ENCODE measurements at regions not wholly inside any gene's neighbourhood (a gene's known extent, or its start where the extent isn't known, plus 50 kb on each side); places are given as distances from the start of the nearest gene placed in this dataset.

DNA sequence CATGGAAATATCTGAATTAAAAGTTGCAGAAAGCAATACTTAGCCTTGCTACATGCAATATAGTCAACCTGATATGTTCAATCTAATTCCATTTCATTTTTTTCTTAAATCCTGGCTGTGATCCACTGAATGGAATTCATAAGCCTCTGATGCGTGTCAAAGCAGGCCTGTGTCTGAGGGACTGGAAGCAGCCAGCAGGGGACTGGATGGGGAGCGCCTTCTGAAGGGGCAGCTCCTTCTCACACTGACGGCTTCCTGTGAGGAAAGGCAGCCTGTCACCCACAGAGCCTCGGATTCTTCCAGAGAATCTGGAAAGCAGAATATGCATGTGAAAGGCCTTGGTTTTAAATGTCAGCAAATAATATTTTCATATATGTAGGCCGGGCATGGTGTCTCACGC, 73.5 kb downstream of the KCNF1 start:
- no peak for DNase-seq (ENCODE audit: low read depth in 2 of 2)

DNA sequence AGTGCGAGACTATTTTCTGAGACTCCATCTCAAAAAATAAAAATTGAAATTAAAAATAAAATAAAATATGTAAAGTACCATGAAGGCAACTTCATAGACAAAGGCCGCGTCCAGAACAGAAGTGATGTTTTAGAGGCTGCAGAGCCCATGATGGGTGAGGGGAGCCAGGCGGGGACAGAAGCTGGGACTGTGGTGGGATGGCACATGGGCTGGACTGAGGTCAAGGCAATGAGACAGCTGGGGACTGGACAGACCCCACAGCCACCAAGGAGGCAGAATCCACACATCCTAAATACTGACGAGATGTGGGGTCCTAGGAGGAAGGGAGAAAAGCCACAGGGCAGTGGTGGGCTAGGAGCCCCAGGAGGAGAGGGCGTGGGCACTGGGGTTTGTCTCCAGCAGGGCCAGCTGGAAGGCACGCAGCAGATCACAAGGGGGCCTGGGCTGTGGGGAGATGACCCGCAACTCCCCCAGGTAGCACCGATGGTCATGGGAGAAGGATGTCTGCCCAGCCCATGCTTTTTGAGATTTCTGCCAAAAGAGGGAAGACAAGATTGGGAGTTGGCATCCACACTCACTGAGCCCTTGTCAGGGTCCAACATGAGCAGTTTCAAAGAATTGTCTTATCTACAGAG, 74.3 kb downstream of the KCNF1 start:
- DNase-seq (ENCODE audit: low read depth in 2 of 2) = no peak

DNA sequence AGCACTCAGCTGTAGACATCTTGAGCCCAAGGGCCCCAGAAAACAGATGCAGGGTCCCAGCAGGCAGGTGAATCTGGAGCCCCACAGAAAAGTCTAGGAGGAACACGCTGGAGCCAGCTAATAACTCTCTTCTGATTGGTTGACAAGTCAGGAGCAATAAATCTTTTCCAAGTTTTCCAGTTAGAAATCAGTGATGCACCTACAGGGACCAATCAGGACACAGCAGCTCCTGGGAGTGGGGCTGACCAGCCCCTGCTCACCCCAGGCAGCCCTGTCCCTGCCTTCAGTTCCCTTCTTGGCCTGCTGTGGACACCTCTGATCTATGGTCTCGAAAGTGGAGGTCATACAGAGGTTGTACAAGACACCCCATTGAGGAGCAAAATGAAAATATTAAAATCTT, 75.7 kb downstream of the KCNF1 start:
- no peak for DNase-seq (ENCODE audit: low read depth in 2 of 2)

DNA sequence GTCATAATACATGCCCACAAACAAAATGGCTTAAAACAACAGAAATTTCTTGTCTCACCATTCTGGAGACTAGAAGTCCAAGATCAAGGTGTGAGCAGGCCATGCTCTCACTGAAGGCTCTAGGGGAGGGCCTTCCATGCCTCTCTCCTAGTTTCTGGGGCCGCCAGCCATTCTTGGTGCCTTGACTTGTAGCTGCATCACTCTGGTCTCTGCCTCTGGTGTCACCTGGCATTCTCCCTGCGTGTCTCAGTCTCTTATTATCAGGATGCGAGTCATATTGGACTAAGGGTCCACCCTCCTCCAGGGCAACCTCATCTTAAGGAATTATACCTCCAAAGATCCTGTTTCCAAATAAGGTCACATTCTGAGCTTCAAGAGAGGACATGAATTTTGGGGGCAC, 76.1 kb downstream of the KCNF1 start:
- no peak for DNase-seq (ENCODE audit: low read depth in 2 of 2)

DNA sequence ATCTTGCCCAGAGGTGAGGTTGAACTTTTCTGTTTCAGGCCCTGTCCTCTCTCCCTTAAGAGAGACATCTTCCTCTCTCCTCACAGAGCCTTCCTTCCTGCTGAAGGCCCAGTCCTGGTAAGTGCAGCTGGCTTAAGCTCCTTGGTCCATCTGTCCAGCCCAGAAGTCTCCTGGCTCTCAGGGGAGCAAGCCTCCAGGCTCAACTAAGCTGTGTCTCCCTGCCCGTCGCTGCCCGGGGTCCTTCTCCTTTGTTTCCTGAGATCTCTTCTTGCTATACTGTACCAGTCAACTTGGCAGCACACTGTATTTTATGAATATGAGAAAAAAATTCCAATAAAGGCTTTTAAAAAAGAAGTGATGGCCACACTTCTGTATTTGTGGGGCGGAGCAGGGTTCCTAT, 77.4 kb downstream of the KCNF1 start:
- DNase-seq (ENCODE audit: low read depth in 2 of 2) = no peak

DNA sequence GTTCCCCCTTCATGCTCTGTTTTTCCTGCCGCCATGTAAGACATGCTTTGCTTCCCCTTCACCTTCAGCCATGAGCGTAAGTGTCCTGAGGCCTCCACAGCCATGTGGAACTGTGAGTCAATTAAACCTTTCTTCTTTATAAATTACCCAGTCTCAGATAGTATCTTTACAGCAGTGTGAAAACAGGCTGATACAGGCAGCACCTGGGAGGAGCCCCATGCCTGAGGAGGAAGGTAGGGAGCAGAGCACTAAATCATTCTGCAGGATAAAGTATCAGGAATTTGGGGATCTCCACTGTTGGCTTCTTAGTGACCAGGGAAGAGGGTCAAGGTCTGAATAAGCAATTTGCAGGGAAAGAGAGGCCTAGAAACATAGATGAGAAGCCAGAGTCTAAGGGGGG, 78.0 kb downstream of the KCNF1 start:
- DNase-seq (ENCODE audit: low read depth in 2 of 2) = no peak

DNA sequence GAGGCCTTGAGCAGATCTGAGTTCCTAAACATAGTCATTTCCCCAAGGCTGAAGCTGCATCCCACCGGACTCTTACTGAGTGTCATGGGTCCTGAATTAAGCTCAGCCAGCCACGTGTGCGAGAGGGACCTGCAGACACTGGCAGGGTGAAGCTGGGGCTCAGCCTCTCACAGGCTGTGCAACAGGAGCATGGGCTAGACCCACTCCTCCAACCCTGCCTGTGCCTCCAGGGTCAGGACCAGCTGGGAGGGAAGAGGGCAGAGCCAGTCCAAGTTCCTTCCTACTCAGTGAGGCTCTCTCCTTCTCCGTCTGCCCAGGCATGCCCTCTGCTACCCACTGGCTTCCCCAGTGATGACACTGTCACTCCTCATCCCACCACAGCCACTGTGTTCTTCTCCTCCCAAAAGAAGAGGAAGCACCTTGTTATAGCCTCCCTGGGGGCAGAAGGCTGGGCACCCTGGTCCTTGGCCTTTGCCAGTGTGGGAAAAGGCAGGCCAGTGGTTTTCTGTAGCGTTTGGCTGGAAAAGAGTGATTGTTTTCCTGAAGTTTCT, 78.9 kb downstream of the KCNF1 start:
- no peak for DNase-seq (ENCODE audit: low read depth in 2 of 2)

DNA sequence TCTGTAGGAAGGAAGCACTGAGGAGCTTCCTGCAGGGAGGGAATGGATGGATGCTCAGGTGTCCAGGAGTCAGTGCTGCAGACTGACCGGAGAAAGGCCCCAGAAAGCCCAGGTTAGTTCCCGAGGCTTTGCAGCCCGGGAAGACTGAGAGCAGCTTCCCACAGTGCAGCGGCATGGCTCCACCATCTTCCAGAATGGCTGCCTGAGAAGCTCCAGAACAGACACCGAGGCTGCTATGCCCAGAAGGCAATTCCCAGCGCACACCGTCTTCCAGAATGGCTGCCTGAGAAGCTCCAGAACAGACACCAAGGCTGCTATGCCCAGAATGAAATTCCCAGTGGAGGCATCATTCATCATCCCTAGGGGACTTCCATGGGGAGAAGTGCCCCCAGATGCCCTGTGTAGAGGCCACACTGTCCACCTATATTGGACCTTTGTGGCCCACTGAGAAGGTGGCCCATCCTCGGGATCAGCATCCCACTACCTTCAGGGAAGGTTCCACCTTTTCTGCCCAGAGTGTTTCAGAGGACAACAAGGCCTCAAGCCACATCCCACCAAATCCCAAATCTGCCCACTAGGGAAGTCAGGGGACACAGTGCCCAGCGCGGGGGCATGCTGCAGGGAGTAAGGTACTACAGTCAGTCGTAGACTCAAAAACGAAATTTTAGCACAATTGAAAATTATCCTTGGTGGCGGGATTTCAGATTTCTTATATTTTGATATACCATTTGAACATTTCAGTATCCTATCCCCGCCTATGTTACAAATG, 80.5 kb downstream of the KCNF1 start:
- no peak for DNase-seq (ENCODE audit: low read depth in 2 of 2)

DNA sequence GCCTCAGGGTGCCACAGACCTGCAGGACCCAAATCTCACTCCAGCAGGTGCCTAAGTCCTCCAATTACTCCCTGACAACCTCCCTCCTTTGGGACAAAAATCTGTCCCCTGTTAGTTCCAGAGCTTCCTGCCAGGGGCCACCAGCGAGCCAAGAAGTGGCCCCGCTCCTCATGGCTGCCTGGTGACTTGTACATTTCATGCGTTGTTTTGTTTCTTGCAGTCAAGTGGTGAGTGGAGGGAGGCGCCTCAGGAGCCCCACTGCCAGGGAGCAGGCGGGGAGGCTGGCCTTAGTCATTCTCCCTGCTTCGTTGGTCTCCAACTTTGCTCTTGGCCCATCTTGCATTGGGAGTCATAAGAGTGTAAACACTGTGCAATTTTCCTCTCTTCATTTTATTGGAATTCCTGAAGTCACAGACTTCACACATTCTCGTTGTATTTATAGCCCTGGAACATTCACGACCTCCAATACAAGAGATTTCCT, 81.3 kb downstream of the KCNF1 start:
- no peak for DNase-seq (ENCODE audit: low read depth in 2 of 2)

DNA sequence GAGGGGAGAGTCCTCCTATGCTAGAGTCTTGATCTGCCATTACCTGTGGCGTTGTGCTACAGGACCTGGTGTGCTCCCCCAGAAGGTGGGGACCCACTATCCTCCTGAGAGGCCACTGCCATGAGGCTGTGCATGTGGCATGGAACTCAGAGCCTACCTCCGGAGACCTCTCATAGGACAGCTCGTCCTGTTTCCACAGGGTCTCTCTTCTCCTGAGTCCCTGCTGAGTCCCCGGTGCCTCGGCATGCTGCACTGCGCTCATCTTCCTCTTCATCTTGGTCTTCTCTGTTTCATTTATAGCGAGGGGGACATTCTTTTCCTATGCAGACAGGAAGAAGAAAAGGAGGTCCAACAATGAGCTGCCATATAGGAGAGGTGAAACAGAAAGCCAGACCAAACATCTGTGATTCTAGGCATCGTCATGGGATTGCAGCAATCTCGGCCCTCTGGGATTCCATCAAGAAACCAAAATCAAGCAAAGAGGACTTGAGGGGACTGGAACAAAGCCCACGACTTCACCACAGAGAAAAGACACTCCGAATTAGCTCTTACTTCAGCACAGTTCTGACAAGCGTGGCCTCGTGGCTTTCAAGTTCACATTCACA, 83.7 kb downstream of the KCNF1 start:
- DNase-seq (ENCODE audit: low read depth in 2 of 2) = no peak

DNA sequence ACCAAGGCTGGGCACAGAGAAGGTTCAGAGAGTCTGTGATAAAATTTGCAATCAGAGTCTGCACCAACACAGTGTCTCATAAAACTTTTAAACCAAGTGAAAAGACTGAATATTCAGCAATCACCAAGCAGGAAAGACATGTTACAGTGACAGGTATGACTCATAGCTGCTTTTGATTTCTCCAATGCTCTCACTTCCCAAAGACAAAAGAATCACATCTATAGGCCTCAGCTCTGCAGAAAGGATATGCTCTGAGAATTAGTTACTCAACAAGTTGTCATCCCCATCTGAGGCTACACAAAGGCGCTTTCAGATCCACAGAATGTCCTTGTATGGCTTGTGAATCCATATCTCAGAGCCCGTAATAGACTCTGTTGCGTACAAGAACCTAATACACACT, 92.5 kb downstream of the KCNF1 start:
- no peak for DNase-seq (ENCODE audit: low read depth in 2 of 2)

DNA sequence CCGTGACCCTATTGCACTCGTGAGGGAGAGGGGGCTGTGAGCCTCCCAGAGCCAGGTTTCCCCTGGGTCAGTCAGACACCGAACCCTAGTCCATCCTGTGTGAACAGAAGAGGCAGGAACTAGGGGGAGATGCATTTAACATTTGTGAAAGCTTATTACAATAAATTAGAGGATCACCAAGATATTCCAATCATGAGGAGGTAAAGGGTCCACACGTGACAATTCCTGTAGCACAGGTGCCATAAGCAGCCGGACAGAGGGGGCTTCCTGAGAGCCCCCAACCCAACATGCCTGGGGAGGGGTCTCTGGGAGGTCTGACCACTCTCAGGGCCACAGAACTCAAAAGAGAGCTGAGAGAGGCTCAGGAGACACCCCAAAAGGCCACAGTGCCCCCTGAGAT, 93.3 kb downstream of the KCNF1 start:
- DNase-seq (ENCODE audit: low read depth in 2 of 2) = no peak

DNA sequence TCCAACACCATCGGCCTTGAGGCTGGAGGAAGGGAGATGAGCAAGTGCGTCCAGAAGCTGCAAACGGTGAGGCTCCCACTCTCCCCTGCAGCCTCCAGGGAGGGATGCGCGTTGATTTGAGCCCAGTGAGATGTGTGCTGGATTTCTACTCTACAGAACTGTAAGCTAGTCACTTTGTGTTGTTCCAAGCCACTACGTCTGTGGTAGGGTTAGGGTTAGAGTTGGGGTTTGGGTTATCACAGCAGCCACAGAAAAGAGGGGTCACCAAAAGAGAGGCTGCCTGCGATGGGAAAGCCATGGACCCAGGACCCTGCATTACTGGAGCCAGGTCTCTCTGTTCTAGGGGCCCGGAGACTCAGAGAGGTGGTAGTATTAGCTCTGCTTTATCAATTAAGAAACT, 94.5 kb downstream of the KCNF1 start:
- no peak for DNase-seq (ENCODE audit: low read depth in 2 of 2)

DNA sequence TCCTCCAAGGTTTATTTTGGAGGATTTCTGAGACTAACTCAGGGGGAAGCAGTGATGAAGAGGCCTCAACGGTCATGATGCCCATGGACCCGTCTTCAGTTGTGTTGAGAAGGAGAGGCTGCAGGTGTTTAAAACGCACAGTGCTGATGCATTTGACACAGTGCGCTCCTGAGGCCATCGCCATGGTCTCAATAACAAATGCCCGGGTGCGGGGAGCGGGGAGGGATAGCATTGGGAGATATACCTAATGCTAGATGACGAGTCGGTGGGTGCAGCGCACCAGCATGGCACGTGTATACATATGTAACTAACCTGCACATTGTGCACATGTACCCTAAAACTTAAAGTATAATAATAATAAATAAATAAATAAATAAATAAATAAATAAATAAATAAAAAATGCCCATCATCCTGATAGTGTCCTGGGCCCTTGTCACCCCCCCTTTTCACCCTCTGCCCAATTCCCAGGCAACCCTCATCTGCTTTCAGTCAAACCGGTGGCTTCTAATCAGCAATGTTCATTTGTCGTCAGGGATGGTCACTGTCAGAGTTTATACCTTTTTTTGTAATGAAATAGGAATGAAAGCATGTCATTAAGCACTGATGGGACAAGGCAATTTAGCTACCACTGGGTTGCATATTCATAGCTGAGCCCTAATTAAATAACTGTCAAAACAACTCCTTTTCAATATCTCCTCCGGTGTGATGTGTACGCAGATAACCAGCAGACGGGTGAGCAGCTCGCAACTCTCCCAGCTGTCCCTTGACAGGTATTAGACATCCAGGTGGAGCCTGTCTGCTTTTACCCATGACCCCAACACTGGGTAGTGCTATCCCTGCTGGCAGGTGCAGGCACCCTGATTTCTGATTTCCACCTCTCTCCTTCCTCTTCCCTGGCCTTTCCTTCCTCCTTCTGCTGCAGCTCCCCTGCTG, 95.9 kb downstream of the KCNF1 start:
- no peak for DNase-seq (ENCODE audit: low read depth in 2 of 2)

DNA sequence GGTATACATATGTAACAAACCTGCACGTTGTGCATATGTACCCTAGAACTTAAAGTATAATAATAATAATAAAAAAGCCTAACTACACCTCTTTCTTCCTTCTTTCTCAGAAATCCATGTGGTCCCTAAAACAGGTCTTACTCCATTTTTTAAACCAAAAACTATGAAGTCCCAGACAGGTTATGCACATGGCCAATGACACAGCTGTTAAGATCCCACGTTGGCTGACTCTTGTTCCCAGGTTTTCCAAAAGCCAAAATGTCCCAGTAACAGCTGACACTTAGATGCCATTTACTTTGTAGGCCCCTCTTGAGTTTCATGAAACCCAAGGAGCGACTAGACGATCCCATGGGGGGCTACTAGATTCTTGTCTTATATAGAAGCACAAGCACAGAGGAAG, 97.0 kb downstream of the KCNF1 start:
- DNase-seq (ENCODE audit: low read depth in 2 of 2) = no peak

DNA sequence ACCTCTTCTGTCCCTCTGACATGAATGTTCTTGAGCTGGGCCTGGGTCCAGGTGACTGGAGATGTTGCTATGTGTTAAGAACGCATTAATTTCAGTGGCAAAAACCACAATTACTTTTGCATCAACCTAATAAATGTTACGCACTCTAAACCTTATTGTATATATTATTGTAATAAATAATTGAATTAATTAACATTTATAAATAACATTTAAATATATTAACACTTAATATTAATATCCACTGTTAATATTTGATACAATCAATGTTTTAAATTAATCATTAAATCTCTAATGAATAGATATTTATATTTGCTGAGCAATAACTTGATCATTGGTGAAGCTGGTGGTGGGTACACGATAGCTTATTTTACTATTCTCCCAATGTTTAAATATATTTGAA, 97.4 kb downstream of the KCNF1 start:
- DNase-seq (ENCODE audit: low read depth in 2 of 2) = no peak

DNA sequence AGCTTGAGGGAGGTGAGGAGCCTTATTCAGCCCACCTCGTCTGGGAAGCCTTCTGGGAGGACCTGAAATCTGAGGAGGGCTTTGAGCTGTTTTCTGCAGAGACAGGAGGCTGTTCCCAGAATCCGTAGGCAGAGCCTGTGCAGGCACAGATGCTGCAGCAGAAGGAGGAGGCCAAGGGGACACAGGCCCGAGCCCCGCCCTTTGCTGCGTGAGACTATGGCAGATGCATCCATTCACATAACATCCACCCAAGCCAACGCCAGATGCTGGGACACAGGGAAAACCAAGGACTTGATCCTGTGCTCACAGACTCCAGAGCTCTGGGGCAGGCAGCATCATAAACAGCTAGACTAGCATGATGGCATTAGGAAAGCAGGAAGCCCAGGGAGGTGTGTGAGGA, 98.2 kb downstream of the KCNF1 start:
- no peak for DNase-seq (ENCODE audit: low read depth in 2 of 2)

DNA sequence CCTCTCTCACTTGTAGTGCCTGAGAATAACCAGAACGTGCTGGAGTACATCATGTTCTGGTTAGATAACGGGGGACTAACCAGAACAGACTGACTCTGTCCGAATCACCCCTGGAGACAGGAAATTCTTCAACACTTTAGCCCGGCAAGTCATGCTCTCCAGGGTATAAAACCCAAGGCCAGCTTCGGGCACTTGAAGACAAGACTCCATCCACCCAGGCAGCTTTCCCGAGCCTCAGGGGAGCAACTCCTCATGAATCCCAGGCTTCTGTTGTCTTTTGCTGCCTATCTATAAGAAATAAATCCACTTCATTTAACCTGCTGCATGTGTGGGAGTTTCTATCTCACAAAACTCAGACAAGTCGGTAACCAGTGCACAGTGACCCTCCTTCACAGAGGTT, 99.6 kb downstream of the KCNF1 start:
- DNase-seq (ENCODE audit: low read depth in 2 of 2) = no peak

DNA sequence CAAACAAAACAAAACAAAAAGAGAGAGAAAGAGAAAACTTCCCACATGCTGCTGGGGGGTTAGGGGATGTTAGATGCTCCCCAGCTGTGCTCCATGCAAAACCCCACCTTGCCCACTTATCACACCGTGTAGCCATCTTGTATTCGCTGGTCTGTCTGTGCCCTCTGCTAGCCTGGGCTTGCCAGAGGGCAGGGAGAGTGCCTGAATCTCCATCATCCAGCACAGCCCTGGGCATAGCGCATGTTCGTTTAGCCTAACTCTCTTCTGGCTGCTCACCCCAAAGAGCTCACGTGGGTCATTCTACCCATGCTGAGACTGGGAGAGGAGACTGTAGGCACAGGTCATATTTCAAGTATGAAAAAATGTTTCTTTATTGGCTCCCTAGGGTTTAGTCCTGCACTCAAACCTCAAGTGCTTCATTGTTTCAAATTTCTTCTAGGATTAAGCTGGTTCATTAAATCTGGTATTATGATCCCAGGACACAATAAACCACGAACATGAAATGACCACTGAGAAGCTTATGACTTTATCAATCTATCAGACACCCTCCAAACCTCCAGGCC, 100.5 kb downstream of the KCNF1 start:
- no peak for DNase-seq (ENCODE audit: low read depth in 2 of 2)

DNA sequence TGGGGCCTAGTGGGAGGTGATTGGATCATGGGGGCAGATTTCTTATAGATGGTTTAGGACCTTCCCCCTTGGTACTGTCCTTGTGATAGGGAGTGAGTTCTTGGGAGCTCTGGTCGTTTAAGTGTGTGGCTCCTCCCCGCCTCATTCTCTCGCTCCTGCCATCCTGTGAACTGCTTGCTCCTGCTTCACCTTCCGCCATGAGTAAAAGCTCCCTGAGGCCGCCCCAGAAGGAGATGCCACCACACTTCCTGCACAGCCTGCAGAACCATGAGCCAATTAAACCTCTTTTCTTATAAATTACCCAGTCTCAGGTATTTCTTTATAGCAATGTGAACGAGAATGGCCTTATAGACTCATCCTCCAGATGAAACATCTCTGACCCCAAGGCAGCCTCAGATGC, 101.5 kb downstream of the KCNF1 start:
- no peak for DNase-seq (ENCODE audit: low read depth in 2 of 2)

DNA sequence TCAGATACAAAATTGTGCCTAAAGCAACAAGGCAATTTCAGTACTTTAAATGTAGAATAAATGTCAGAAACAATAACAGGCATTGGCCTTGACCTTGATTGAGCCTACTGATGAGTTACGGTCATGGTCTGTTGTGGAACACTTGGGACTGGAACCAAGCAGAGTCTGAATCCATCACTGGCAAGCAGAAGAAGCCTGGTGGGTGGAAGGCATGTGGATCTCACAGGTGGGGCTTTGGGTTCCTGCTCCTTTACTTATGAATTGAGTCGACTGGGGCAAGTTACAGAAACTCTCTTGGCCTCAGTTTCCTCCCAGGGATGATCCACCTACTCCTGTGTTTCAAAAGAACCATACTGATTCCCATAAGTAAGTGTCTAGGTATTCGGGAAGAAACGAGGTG, 102.3 kb downstream of the KCNF1 start:
- DNase-seq (ENCODE audit: low read depth in 2 of 2) = no peak
